HG03280 (cell line): ENCODE measurements at regions not wholly inside any gene's neighbourhood (a gene's known extent, or its start where the extent isn't known, plus 50 kb on each side); places are given as distances from the start of the nearest gene placed in this dataset.
"Not testable (repeated sequence)": the region's sequence is repeated elsewhere in the genome, so short reads cannot be mapped to it uniquely, and the experiment has no call there.

Experiments used
- ATAC-seq: cut with Tn5 transposase; IDR thresholded peaks from one replicate; pipeline ENCODE4 v1.9.1; 2021; ENCODE audit warnings: mild to moderate bottlenecking, moderate library complexity; ENCODE audit not compliant: unreplicated experiment

GRCh38 chr16:59163371-59164055 is 429.4 kb upstream of the GOT2 start:
- no peak for ATAC-seq

DNA sequence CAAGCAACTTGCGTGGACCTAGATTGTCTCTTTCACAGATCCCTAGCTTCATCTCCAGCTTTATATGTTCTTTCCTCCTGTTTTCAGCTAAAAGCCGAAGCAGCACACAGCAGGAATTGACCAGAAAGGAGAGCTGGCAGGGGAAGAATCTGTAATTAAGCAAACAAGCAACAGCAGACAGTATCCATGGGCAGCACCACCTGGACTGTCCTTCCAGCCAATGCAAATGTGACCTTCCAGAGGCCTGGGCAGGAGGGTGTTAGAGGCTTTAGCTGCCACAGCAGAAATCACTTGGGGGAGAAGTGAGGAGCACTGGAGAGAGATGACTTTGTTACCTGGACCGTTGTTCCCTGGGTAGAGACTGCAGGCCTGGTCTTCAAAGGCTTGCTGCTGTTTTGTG is 427.6 kb upstream of the GOT2 start:
- no peak for ATAC-seq

GRCh38 chr16:59154295-59154694 is 420.2 kb upstream of the GOT2 start:
- no peak for ATAC-seq

DNA sequence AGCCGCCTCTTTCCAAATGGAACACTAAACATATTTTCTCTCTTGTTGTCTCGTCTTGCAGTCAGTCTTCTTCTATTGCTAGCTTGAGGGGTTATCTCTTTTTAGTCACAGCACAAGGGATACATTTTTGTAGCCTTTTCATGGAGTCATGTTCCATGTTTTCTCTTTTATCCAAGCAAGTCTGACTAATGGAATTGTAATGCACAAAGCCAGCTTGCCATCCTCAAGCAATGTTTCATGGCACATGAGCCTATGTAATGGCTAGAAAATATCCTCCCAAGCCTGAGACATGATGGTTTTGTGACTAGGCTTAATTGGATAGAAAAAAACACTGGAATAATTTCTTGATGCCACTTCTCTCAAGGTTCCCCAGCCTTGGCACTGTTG is 414.6 kb upstream of the GOT2 start:
- ATAC-seq = no peak

DNA sequence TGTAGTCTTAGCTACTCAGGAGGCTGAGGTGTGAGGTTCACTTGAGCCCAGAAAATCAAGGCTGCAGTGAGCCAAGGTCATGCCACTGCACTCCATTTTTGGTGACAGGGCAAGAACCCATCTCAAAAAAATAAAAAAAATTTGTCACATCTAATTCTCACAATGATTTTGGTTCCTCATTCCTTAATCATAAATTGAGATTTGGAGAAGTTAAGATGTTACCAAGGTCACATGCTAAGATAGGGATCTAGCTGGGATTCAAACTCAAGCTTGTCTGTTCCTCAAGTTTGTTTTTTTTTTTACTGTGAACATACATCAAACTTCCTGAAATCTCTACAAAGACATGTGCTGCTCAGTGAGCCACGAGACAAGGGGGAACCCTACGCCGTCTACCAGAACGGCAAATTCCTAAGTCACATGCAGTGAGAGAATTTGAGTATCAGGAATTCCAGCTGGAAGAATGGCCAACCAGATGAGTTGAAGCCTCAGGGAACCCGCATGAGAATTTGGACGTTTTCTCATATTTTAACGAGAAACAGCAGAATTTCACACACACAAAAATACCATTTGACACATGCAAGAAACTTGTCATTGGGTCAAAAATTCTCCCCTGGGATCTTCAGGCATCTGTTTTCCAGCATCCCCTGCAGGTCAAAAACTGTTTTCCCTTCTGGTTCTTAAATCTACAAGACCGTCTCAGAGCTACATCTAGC is 414.1 kb upstream of the GOT2 start:
- ATAC-seq = no peak

DNA sequence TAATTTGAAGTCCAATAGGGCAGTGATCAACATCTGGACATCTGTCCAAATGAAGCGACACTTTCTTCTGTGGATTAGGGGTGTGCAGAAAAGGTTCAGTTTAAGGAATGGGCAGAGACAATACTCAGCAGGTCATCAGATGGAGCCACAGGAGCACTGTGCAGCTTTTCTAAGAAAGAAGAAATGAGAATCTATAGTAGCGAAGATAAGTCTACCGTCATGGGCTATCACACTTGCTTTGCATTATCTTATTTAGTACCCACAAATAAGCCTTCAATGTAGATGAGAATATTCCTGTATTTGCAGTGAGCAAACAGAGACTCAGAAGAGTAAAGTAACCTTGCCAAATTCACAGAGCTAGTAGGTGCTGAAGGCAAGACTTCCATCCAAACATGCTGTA is 412.0 kb upstream of the GOT2 start:
- ATAC-seq = no peak

DNA sequence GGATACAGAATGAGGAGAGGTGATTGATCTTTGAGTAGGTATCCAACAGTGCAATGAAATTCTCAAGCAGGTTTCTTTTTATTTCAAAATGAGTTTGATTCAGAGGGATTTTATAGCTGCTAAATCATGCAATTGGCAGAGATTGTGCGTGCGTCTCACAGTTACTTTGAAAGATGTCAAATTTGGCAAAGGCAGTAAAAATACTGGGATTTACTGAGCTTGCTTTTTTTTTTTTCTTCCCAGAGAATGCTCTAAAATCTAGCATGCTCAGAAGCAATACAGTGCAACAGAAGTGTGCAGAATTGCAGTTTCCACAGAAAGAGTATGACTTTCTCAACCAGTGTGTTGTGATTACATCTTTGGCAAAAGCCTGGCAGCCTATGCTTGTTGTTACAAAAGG is 410.7 kb upstream of the GOT2 start:
- ATAC-seq = no peak

GRCh38 chr16:59144326-59144725 is 410.2 kb upstream of the GOT2 start:
- ATAC-seq = no peak

- ATAC-seq = no peak
These were observed 392.4 kb upstream of the GOT2 start for GRCh38 chr16:59126486-59126885.

GRCh38 chr16:59124056-59124455 is 389.9 kb upstream of the GOT2 start:
- ATAC-seq = no peak

GRCh38 chr16:59123479-59123878 is 389.4 kb upstream of the GOT2 start:
- no peak for ATAC-seq

DNA sequence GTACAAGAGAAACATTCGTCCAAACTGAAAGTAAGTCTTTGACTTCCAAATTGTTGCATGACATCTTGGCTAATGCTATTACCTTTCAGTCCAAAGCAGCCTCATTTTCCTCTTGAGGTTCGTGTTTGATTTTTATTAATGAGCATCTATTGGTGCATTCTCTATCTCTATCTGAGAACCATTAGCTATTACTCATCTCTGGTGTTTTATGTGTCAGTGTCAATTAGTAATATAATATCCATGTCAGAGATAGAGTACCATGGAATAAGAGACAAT is 388.1 kb upstream of the GOT2 start:
- no peak for ATAC-seq

GRCh38 chr16:59121411-59122261 is 387.5 kb upstream of the GOT2 start:
- no peak for ATAC-seq

- ATAC-seq = no peak
These were observed 382.6 kb upstream of the GOT2 start for GRCh38 chr16:59116744-59117143.

- no peak for ATAC-seq
These were observed 380.7 kb upstream of the GOT2 start for GRCh38 chr16:59114790-59115189.

GRCh38 chr16:59113004-59113670 is 379.0 kb upstream of the GOT2 start:
- ATAC-seq = no peak

GRCh38 chr16:59111280-59111679 is 377.2 kb upstream of the GOT2 start:
- no peak for ATAC-seq

DNA sequence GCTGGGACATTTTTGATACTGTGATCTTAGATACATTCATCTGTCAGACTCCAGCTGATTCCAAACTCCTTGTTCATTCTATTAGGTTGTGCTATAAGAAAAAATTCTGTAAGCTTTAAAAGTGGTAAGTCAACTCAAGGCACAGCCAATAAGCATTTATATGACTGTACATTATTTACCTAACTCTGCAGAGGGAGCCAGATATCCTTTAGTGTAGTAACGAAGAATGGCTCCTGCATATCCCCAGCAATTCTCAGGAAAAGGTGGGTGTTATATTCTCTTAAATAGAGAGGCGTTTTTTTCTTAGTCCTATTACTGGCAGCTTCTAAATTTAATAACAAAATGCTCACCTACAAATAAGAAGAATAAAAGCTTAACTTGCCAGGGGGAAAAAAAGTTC is 374.3 kb upstream of the GOT2 start:
- no peak for ATAC-seq

GRCh38 chr16:59096682-59097081 is 362.6 kb upstream of the GOT2 start:
- ATAC-seq = not testable (repeated sequence)

- no peak for ATAC-seq
These were observed 356.4 kb upstream of the GOT2 start for GRCh38 chr16:59090541-59090940.

- ATAC-seq = no peak
These were observed 354.3 kb upstream of the GOT2 start for GRCh38 chr16:59088431-59088830.

DNA sequence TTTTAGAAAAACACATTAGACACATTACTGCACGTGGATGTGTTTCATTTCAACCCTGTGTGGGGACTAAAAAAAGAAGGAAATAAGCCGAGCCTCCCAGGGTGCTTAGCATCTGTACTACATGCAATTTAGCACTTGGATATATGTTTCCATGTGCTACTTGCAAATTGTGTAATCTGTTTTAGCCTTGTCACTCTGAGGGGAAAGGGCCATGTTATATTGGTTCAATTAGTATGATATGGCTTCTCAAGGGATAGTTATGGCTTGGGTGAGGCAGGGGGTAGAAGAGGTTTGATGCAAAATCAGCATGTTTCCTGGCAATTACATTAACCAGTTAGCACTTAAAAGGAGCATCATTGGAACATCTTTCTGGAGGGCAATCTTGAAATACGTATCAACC is 353.5 kb upstream of the GOT2 start:
- ATAC-seq = no peak
